ENCODE measurements at regions not wholly inside any gene's neighbourhood (a gene's known extent, or its start where the extent isn't known, plus 50 kb on each side); places are given as distances from the start of the nearest gene placed in this dataset.

DNA sequence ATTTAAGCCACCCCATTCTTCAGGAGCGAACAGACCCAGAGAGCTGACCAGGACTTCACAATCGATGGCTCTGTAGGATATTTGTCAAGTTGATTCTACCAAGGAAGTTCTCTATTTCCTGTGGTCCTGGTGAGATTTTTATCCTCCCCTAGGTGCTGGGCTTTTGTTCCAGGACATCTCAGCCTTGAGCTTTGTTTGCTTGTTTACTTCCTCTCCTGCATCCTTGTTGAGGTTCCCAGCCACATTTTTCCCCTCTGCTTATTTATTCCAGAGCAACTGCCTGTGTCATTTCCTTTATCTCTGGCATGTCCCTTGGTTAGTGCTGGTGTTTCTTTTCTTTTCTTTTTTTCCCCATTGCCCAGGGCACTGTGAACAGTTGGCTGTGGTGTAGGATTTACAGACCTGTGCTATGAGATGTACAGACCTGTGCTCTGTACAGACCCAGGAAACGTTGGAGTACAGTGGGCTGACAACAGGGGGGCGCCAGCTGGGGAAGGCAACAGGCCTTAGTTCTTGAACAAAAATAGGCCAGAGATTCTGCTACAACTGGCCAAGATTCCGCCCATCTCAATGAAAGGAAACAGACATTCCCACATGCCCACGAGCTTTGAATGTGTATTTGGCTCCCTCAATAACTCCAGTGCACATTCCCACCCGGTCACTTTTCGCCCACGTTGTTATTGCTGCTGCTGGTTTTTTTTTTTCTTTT is 235.9 kb upstream of the DDI1 start:
- peak; percentile 23 for DNase-seq
- Histone ChIP-seq H3K9me3 (replicated peaks) (no peaks in the 10 kb centered on the region), H3K4me3 (no peak overlapping the region), H3K36me3 (no peaks in the 10 kb centered on the region), H3K27me3 (ENCODE audit: low read depth) (no peaks in the 10 kb centered on the region), H3K27ac (replicated peaks) (peak overlapping the region; percentile 76), H3K4me1 (peaks cover 18% of the 10 kb centered on the region)
- intact Hi-C loops (cut with micrococcal nuclease): no loop called here
- TF ChIP-seq, protein P1, sequence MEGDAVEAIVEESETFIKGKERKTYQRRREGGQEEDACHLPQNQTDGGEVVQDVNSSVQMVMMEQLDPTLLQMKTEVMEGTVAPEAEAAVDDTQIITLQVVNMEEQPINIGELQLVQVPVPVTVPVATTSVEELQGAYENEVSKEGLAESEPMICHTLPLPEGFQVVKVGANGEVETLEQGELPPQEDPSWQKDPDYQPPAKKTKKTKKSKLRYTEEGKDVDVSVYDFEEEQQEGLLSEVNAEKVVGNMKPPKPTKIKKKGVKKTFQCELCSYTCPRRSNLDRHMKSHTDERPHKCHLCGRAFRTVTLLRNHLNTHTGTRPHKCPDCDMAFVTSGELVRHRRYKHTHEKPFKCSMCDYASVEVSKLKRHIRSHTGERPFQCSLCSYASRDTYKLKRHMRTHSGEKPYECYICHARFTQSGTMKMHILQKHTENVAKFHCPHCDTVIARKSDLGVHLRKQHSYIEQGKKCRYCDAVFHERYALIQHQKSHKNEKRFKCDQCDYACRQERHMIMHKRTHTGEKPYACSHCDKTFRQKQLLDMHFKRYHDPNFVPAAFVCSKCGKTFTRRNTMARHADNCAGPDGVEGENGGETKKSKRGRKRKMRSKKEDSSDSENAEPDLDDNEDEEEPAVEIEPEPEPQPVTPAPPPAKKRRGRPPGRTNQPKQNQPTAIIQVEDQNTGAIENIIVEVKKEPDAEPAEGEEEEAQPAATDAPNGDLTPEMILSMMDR (IDR thresholded peaks at IDR 0.05; ENCODE audit: borderline replicate concordance): no peak

DNA sequence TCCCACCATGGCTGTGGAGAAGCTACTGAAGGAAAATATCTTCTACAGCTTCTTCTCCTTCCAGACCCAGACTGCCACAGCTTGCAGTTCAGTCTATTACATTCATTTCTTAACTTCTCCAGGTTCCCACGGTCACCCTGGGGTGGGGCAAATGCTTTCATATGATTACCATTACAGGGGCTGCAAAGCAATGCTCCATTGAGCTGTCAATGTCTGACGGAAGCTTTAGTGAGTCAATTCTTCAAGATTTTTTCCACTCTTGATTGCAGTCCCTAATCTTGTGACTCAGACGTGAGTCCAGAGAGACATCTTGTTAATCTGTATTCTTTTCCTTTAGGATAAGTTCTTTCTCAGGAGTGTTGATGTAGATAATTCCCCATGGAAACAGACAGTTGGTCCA is 233.4 kb upstream of the DDI1 start:
- DNase-seq: no peak
- no peaks in the 10 kb centered on the region for H3K27me3 ChIP-seq (ENCODE audit: low read depth)
- no peak overlapping the region for H3K4me3 ChIP-seq
- no peaks in the 10 kb centered on the region for H3K9me3 ChIP-seq (replicated peaks)
- TF ChIP-seq, protein P1 (IDR thresholded peaks at IDR 0.05; ENCODE audit: borderline replicate concordance): no peak
- intact Hi-C loops (cut with micrococcal nuclease): no loop called here
- H3K4me1 ChIP-seq: peaks cover 26% of the 10 kb centered on the region
- no peak overlapping the region for H3K27ac ChIP-seq (replicated peaks)
- H3K36me3 ChIP-seq: no peaks in the 10 kb centered on the region

DNA sequence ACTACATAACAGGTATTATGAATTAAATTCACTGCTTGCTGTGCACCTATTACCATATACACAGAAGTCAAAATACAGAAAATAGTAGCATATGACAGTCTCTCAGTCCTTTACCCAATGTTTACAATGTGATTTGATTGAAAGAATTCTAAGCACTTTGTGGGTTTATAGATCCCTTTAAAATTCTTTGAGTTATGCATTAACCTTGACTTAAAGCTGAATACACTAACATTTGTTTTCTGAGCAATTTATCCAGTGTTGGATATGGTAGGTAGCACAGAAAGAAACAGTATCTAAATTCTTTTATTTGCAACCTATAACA is 230.8 kb upstream of the DDI1 start:
- TF ChIP-seq, protein P1 (IDR thresholded peaks at IDR 0.05; ENCODE audit: borderline replicate concordance): no peak
- H3K27ac ChIP-seq (replicated peaks): peak overlapping the region; percentile 12

DNA sequence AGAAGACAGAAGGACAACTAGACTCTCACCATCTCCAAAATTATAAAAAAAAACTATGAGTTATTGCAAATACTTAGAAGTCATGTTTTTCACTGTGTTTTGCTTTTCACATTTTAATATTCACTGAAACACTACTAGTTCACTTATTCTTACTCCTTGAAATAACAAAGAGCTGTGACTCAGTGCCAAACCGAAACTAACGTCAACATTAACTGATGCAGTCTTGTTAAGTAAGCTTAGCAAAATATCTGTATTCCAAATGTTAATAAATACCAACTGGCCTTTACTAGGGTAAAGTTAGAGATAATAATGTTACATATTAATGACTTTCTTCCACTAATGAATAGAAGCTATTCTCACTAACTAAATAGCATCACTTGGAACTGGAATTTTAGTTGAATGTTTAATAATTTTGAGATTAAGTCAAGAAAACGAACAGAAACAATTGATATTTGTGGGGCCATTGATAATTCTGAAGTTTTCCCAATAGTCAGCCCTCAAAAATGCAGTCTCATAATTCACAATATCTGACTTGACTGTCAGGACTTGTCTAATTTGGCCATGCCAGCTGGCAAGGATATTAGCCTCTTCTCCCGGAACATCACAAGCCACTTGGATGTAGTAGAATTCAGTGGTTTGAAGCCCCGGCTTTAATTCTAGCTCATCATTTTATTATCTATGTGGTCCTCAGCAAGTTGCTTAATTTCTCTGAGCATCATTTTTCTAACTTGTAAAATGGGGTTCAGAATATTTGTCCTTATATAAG is 230.1 kb upstream of the DDI1 start:
- Histone ChIP-seq H3K9me3 (replicated peaks) (no peaks in the 10 kb centered on the region), H3K27ac (replicated peaks) (peak overlapping the region; percentile 12), H3K4me1 (peaks cover 12% of the 10 kb centered on the region), H3K4me3 (no peak overlapping the region), H3K27me3 (ENCODE audit: low read depth) (no peaks in the 10 kb centered on the region), H3K36me3 (no peaks in the 10 kb centered on the region)
- TF ChIP-seq, protein P1 (IDR thresholded peaks at IDR 0.05; ENCODE audit: borderline replicate concordance): no peak
- DNase-seq: no peak
- intact Hi-C loops (cut with micrococcal nuclease): no loop called here

More for the DNA sequence above, 230.8 kb upstream of the DDI1 start:
- no peak for DNase-seq
- Histone ChIP-seq H3K4me3 (no peak overlapping the region), H3K36me3 (no peaks in the 10 kb centered on the region), H3K9me3 (replicated peaks) (no peaks in the 10 kb centered on the region), H3K27me3 (ENCODE audit: low read depth) (no peaks in the 10 kb centered on the region), H3K4me1 (peaks cover 19% of the 10 kb centered on the region)
- intact Hi-C loops (cut with micrococcal nuclease): no loop called here

DNA sequence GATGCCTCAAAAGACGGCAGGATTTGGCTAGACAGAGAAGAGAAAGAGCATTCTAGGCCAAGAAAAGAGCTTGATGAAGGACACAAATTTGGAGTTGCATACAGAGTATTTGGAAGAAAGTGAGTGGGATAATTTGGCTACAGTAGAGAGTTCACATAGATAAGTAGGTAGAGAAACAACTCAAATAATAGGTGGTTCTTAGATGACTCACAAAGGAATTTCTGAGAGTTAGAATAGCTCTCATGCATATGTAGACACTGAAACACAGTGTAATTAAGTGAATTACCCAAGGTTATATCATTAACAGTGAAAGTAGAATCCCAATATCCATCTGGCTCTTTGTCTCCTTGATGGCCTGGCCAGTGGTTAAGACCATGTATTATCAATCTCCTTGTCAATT is 228.6 kb upstream of the DDI1 start:
- H3K27me3 ChIP-seq (ENCODE audit: low read depth): no peaks in the 10 kb centered on the region
- no peak overlapping the region for H3K27ac ChIP-seq (replicated peaks)
- peaks cover 12% of the 10 kb centered on the region for H3K4me1 ChIP-seq
- H3K36me3 ChIP-seq: no peaks in the 10 kb centered on the region
- DNase-seq: no peak
- TF ChIP-seq, protein P1 (IDR thresholded peaks at IDR 0.05; ENCODE audit: borderline replicate concordance): no peak
- H3K4me3 ChIP-seq: no peak overlapping the region
- no peaks in the 10 kb centered on the region for H3K9me3 ChIP-seq (replicated peaks)
- intact Hi-C loops (cut with micrococcal nuclease): no loop called here

Data from left ventricle myocardium inferior (tissue), 1 donor.